ENCODE measurements at regions not wholly inside any gene's neighbourhood (a gene's known extent, or its start where the extent isn't known, plus 50 kb on each side); places are given as distances from the start of the nearest gene placed in this dataset.

DNA sequence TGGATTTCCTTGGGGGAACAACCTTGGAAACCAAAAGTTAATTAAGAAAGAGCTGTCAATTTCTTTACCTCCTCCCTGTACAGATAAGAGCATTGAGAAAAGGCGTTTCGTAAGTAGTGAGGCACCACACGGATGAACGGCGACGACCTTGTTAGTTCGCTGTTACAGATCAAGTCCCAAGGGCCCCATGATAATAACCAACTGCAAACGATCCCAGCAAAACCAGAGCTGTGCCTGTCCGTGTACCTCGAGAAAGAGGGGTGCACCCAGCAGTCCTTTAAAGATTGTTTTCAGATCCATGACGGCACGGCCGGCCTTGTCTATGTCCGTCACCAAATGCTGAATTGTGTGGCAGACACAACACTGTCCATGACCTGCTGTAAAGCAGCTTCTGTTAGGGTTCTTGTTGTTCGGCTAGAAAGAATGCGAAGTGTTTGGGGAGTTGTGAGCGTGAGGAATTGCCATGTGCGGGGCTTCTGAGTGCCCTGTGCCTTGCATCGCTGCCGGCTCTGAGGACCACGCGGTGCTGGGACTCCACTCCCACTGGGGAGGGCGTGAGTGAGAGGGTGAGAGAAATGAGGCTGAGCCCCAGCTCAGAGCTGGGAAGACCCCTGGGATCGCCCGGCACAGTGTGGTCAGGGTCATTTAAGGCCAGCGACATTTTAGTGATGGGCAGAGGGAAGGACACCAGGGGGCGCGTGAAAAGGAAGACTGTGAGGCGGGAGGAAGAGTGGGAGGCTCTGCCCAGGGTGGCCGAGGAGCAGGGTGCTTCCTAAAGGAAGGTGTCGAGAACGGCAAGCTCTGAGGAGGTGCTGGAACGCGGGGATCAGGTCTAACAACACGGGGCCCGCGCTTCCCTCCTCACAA lies 136.8 kb upstream of the RPS6KA2 start:
- DNase-seq (ENCODE audit: low spot score), result no peak
- in situ Hi-C loops (cut with MboI; ENCODE audit: low pct_unique_long_range_greater_than_20kb, low sequenced_read_pairs, unreplicated experiment), result no loop called here
- TF ChIP-seq, protein P1, sequence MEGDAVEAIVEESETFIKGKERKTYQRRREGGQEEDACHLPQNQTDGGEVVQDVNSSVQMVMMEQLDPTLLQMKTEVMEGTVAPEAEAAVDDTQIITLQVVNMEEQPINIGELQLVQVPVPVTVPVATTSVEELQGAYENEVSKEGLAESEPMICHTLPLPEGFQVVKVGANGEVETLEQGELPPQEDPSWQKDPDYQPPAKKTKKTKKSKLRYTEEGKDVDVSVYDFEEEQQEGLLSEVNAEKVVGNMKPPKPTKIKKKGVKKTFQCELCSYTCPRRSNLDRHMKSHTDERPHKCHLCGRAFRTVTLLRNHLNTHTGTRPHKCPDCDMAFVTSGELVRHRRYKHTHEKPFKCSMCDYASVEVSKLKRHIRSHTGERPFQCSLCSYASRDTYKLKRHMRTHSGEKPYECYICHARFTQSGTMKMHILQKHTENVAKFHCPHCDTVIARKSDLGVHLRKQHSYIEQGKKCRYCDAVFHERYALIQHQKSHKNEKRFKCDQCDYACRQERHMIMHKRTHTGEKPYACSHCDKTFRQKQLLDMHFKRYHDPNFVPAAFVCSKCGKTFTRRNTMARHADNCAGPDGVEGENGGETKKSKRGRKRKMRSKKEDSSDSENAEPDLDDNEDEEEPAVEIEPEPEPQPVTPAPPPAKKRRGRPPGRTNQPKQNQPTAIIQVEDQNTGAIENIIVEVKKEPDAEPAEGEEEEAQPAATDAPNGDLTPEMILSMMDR (IDR thresholded peaks at IDR 0.05; ENCODE audit: extremely low read depth, insufficient read depth, missing control alignments), result no peak

DNA sequence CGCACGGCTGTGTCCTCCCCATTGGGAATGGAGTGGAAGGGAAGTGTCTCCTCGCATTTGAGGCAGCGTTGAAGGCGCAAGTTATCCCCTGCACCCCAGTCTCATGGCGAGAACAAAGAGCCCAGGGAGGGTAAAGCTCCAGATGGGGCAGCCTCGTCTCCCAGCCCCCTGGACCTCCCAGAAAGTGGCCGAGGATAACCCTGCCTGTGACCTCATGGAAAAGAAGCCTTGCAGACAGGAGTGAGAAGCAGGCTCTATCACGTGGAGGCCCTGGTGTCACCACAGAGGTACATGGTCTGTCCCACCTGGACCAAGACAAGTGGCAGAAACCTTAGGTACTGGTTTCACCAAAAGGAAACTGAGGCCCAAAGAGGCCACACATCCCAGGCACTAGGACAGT lies 134.8 kb upstream of the RPS6KA2 start:
- TF ChIP-seq, protein P1 (IDR thresholded peaks at IDR 0.05; ENCODE audit: extremely low read depth, insufficient read depth, missing control alignments), result no peak
- in situ Hi-C loops (cut with MboI; ENCODE audit: low pct_unique_long_range_greater_than_20kb, low sequenced_read_pairs, unreplicated experiment), result no loop called here
- DNase-seq (ENCODE audit: low spot score), result no peak

DNA sequence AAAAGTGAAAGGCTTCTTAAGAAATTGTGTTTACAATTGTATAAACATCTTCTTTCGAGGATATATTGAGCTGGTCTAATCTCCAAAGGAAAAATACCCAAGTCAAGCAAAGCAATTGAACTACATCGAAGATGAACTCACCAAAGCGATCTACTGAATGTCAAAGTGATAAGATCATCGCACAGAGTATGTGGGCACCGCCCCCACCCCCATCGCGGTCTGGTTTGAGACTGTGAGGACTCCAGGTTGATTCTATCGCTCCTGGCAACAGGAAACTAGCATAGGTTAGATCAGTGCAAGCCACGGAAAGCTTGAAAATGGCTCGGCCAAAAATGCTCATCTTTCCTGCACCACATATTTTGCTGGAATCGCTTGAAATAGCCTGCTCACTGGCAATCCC lies 133.2 kb upstream of the RPS6KA2 start:
- in situ Hi-C loops (cut with MboI; ENCODE audit: low pct_unique_long_range_greater_than_20kb, low sequenced_read_pairs, unreplicated experiment), result no loop called here
- DNase-seq (ENCODE audit: low spot score), result no peak

GRCh38 chr6:166758136-166758704 lies 131.2 kb upstream of the RPS6KA2 start:
- TF ChIP-seq, protein P1 (IDR thresholded peaks at IDR 0.05; ENCODE audit: extremely low read depth, insufficient read depth, missing control alignments), result no peak
- DNase-seq (ENCODE audit: low spot score), result no peak
- in situ Hi-C loops (cut with MboI; ENCODE audit: low pct_unique_long_range_greater_than_20kb, low sequenced_read_pairs, unreplicated experiment), result no loop called here

More for the DNA sequence above, 133.2 kb upstream of the RPS6KA2 start:
- TF ChIP-seq, protein P1 (IDR thresholded peaks at IDR 0.05; ENCODE audit: extremely low read depth, insufficient read depth, missing control alignments), result no peak

GRCh38 chr6:166757232-166758135 lies 130.4 kb upstream of the RPS6KA2 start:
- TF ChIP-seq, protein P1 (IDR thresholded peaks at IDR 0.05; ENCODE audit: extremely low read depth, insufficient read depth, missing control alignments), result no peak
- no peak for DNase-seq (ENCODE audit: low spot score)
- in situ Hi-C loops (cut with MboI; ENCODE audit: low pct_unique_long_range_greater_than_20kb, low sequenced_read_pairs, unreplicated experiment), result no loop called here

All from GM13977 (cell line).